ENCODE measurements at regions not wholly inside any gene's neighbourhood (a gene's known extent, or its start where the extent isn't known, plus 50 kb on each side); places are given as distances from the start of the nearest gene placed in this dataset.
A peak's percentile ranks its signal among the peaks of the same experiment; 100 is the strongest.

DNA sequence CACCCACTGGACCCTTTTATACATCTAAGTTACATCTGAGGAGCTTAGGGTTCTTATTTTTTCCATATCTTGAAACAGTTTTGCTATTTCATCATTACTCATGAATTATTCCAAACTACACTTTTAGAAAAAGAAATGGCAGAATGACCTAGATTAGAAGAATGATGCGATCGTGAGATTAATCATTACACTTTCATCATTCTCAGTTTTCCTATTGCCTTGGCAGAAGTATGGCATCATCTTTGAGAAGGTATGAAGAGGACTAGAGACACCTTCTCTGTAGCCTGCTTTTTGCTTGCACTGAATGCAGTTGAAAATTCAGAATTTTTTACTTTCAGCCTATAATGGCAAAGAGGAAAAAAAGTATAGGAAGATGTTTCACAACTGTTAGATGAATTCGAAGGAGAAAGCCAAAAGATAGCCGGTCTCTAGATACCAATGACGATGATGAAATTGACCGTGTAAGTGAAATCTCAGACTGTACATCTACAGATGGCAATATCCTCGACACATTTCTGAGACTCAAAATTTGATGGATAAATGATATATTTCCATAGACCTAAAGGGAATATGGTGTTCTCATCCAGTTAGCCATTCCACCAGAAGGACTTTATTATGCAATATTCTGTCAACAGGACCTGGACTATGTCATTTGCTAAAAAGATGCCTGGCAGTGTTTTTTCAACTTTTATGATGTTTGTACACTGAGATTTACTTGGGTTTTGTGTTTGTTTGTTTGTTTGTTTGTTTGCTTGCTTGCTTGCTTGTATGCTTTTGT, 191.8 kb downstream of the TOMM20 start:
- no peak for DNase-seq (ENCODE audit: low spot score)

DNA sequence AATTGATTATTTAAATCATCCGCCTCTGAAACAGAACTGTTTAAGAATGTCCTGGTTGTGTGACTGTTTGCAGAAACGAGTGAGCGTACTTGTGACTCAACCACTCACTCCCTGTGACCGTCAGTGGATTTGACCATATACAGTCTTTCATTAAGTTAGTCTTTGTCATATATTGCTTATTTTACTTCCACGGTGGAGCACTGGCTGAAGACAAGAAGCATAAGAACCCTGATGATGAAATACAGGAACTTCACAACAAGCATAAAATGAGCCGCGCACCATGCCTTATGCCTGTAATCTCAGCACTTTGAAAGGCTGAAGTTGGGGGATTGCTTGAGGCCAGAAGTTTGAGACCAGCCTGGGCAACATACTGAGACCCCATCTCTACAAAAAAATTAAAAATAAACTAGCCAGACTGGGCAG, 194.0 kb downstream of the TOMM20 start:
- DNase-seq (ENCODE audit: low spot score) = peak; percentile 64

DNA sequence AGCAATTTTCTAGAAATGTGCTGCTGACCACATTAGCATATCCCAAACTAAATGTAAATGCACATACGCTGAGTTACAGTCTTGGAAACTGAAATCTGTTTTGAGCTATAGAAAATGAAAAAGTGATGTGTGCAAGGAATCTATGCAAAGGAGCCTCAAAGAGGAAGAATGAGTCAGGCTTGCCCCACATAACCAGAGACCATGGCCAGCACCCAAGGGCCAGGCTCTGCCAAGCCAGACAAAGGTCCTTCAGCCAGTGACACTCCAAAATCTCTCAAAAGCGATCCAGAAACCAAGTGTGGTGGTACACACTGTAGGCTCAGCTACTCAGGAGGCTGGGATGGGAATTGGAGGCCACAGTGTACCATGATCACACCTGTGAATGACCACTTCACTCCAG, 195.2 kb downstream of the TOMM20 start:
- peak; percentile 68 for DNase-seq (ENCODE audit: low spot score)

DNA sequence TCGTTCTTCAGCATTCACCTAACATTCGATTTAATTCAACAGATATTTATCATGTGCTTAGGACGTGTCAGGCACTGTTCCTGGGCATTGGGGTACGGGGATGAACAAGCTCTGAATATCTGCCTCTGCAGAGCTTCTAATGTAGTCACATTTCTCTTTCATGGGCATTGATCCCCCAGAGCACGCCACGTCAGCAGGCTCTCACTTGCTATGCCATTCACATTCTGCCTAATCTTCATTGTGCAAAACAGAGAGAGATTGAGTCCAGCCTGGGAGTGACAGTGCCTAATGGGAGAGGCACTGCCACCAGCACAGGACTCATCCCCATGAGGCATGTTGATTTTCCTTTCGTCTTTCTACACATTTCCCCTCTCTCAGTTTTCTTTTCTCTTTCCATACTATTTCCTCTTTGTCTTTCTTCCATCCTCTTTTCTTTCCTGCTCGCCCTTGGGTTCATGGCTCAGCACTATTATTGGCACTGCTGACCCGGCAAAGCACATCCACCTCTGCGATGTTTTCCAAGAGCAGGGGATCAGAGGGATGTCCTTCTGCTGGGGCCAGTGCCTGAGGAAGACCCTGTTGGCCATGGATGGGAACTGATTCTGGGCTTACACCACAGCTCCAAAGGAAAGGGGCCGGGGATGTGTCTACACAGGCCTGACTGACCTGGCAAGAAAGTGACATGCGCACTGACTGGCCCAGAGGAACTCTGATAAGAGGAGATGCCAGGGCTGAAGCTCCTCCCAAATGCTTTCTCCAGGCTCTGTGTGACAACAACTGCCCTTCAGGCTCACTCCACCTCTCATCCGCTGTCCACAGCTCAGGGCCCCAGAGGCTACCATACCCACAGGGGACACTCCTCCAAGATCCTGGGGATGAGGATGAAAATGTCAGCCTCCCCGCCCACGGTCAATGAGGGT, 195.9 kb downstream of the TOMM20 start:
- peak; percentile 32 for DNase-seq (ENCODE audit: low spot score)

DNA sequence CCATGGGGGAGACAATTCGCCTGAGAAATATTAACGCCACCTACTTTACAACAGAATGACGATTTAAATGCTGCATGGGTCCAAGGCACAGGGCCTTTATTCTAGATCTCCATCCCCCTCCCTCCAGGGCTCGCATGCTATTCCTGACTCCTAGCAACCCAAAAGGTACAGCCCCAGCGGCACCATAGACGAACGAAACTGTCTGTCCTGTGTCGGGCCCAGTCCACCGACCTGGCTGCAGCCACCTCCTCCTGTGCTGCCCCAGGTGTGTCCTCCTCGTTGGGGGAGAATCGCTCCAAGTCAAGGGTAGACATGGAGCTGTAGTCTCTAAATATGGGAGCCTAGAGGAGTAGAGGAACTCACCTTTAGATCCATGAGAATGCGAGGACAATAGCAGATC, 196.5 kb downstream of the TOMM20 start:
- no peak for DNase-seq (ENCODE audit: low spot score)

DNA sequence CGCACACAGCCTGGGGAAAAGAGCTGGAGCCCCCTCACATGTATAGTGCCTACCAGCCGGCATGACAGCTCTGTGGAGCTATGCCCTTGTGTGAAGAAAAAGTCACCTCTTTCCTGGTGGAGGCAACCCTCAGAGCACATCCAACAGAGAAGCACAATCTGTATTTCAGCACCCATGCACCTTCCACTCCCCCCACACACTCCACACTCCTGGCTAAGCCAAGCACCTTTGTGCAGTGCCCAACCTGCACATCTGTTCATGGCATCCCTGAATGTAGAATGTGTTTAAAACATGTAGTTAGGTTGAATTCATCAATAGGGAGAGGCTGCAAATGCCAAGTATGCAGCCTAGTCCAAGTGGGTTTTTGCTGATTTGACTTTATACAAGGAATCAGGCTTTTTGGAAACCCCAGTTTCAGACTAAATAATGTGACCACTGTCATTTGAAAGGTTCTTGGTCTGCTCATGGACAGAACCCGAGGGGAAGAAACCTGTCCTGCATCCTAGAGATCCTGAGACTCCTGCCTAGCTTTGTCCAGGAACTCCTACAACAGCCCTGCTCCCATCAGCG, 197.1 kb downstream of the TOMM20 start:
- no peak for DNase-seq (ENCODE audit: low spot score)

DNA sequence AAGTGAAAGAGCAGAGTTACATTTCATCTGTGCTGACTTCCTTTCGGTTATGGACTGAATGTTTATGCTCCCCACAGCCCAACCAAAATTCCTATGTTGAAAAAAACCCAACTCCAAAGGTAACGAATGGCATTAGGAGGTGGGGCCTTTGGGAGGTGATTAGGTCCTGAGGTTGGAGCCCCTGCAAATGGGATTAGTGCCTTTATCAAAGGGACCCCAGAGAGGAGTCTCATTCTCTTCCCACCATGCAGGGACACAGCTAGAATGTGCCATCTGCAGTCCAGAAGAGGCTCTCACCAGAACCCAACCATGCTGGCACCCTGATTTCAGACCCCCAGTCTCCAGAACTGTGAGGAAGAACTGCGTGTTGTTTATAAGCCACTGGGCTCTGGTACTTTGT, 199.3 kb downstream of the TOMM20 start:
- DNase-seq (ENCODE audit: low spot score) = no peak

DNA sequence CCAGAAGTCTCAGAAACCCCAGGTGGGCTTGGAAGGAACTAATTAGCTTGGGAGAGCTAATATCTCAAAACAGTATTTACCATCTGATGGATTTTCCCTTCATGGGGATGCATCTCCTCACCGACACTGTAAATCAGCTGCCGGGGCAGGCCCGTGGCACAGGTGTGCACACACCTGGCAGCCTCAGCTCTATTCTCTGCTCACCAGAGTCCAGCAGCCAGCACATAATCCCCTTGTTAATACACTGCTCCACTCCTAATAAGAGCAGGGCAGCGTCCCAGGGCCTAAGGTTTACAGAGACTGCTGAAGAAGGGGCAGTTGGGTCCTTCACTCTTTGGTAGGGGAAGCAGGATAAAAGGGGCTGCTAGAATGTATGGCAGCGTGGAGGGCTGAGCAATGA, 200.0 kb downstream of the TOMM20 start:
- DNase-seq (ENCODE audit: low spot score) = no peak

DNA sequence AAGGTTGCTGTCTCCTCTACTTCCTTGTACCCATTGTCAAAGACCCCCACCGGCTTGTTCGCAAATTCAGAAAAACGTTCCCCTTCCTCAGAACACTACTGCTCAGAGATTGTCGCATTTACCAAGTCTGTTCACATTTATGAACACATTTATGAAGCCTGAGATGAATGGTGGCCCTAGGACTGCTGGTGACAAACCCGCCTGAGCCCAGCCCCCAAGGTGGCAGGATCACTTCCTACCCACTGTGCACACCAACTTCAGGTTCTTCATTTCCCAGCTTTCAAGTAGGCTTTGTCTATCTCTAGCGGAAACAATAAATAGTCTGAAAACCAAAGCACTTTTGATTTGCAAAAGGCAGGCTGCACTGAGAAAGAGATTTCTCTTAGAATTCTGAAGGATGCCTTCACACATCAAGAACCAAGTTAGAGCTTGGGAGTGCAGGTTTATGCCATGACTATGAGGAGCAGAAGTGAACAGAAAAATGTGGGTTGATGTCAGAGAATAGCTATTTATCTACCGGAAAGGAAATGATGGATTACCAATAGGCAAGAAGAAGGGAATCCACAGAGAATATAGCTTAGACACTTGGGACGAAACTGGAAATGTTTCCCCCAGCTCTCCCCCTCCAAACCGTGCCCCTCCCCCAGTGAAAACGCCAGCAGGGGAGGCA, 200.5 kb downstream of the TOMM20 start:
- DNase-seq (ENCODE audit: low spot score) = no peak

DNA sequence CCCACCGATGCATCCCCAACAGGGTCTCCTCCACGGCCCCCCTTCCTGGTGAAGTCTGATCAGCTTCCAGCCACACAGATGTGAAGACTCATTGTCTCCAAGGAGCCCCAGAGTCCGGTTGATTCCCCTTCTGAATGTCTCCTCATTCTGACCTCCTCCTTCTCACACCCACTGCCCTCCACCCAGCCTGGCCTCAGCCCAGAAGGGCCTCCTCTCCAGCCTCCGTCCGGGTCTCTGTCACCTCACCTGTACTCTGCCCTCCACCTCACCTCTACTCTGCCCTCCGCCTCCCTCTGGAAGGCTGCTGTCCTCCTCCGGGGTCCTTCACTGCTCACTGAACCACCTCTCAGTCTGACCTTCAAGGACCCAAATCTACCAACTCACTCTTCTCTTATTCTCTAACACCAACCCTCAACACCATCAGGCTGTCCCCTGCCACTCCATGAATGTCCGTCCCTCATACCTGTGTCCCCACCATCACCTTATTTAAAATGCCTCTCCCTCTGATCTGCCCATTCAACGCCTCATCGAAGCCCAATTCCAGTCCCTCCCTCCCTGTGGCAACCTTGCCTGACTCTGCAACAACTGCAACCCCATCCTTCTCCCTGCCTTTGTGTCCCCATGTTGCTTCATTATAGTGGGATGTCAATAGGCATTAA, 201.2 kb downstream of the TOMM20 start:
- no peak for DNase-seq (ENCODE audit: low spot score)

DNA sequence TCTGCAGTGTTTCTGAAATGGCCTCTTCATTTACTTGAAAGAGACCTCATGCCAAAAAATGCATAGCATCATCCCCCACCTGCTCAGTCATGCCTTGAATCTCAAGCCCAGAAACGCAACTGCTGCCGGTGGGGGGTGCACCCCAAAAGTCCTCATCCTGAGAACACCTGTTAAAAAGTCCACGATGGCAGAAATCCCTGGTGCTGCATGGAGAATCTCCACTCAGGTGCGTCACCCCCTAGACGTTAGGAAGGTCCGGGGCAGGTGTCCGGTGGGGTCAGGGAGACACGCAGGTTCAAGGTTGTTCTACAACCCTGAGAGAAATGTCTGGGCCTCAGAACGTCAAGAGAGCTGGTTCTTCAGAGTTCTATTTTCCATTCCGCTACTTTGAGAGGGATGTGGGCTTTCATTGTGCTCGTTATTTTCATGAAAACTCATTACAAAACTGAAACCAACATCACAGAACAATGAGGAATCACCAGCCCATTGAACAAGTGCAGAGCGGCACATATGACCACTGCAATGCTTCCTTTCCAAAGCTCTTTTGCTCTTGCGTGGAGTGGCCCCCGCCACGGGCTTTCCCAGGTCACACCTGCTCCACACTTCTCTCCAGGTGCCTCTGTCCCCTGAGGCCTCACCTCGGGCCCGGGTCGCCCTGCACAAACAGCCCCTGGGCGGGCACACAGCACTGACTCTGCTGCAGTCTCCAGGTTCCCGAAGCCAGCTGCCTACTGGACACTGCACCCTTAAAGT, 201.9 kb downstream of the TOMM20 start:
- DNase-seq (ENCODE audit: low spot score) = no peak

DNA sequence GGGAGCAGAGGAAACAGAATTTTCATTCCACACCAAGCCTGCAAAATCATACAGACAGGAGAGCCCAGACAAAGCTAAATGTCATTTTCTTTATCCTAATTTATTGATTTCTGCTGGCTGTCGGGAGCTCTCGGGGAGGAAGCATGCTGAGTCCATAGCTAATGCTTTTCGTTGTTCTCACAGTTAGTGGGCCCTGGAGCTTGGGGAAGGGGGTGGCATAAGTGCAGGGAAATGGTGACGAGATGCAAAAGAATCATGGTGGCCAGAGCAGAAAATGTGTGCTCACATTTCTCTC, 202.4 kb downstream of the TOMM20 start:
- no peak for DNase-seq (ENCODE audit: low spot score)

DNA sequence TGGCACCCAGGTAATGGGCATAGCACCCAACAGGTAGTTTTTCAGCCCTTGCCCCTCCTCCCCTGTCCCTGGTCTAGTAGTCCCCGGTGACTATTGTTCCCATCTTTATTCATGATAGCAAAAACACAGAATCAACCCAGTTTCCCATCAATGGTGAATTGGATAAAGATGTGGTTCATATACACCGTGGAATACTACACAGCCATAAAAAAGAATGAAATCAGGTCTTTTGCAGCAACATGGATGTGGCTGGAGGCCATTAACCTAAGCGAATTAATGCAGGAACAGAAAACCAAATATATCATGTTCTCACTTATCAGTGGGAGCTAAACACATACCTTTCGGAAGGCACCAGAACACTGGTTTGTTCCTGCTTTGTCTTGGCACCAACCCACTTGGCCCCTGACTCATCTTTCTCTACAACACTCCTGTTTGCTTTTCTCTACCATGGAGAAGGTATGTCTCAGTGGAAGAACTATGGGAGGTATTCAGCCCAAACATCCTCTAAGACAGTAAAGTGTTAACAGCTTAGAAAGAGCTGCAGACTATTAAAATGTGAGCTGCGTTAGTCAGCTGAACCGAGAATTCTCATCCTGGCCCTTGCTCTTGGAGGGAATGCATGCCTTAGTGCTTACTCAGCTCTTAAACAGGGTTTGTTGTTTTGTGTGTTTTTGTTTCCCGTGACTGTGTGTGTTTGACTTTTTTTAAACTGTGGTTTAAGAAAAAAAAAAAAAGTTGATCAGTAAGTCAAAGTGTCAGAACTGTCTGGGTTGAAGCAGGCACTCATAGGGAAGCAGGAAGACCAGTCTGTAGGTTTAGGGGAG, 203.0 kb downstream of the TOMM20 start:
- DNase-seq (ENCODE audit: low spot score) = peak; percentile 100

DNA sequence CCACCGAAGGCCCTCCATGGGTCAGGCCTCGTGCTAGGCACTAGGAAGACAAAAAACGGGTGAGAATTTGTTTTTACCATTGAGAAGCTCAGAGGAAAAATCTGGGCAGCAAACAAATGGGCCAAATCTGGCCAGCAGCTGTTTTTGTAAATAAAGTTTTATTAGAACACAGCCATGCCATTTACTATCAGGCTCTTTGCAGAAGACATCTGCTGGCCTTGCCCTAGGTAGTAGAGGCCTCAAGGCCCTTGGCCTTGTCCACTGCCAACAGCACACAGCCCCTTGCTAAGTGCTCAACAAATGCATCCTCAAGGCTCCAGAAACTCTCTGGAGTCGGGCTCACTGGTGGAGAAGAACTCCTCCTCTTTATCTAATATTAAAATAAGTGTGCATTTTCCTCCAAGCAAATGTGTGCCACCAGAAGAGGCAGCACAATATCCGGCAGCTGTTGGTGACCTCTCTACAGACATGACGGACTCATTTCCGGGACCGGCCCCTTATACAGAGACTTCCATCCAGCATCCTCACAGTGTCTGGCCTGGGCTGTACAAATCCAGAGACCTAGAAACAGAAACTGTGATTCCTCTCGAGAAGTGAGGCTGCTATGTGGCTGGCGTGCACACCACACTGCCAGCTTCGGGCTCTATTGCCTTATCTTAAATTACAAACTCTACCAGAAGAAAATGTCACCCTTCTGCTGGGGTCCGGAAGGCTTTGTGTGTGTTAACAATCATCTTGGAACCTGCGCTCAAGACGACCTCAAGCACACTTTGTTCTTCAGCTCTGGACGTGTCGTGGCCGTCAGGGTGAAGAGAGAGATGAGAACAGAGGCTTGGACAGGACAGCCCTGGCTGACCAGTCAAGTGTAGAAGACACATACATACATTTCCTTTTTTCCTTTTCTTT, 203.9 kb downstream of the TOMM20 start:
- DNase-seq (ENCODE audit: low spot score) = no peak

DNA sequence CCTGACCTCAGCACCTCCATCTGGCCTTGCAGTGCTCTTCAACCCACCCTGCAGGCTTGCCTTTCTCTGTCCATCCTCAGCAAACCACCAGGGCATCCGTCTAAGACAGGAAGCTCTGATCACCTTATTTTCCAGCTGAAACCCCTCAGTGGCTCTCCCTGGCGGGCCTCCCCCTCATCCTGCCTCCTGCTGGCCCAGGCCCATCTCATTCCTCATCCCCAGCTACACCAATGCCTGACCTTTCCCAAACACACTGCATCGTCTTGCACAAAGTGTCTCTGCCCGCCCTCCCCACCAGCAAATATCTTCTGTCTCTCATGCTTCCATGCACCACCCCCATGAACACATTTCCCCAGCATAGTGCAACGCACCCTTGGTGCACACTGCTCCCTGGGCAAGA, 205.0 kb downstream of the TOMM20 start:
- no peak for DNase-seq (ENCODE audit: low spot score)

DNA sequence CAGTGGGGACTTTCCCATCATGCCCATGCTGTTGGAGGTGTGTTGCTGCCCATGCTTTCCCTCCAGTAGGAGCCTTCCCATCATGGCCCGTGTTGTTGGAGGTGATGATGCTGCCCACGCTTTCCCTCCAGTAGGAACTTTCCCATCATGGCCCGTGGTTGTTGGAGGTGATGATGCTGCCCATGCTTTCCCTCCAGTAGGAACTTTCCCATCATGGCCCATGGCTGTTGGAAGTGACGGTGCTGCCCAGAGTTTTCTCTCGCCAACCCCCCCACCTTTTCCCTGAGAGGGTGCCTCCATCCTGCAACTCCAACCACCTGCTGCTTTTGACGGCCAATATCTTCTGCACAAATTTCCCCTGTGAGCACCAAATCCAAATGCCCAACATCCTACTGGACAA, 205.7 kb downstream of the TOMM20 start:
- DNase-seq (ENCODE audit: low spot score) = no peak

DNA sequence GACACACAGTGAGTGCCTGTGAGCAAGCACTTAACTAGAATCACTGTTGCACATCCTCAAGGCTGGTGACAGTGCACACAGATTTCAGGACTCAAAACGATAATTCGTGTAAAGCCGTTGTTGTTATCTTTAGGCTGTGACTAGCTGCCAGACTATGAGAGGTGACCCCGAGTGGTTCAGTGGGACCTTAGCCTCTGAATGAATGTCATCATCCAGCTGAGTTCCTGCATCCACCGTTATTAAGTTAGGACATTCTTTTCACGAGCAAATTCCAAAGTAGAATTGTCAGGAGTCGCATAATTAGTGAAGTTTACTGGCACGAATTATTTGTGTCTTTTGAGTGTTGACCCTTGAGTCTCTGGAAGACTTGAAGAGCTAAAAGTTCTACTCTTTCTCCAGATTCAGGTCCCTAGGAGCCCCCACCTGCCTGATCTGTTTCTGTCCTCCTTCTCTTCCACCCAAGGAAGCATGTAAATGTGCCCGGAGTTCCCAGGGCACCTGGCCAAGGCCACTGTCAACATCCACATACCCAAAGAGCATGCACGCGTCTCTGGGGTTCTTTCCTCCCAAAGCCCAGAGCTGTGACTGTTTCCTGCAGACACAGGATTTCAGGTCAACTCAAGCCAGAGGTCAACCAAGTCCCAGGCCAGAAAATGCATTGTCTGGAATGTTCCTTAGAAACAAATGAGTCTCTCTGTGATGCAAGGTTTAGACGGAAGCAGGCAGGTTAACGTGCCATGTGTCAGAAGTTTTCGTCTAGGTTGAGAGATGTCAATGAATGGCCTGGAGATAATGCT, 207.2 kb downstream of the TOMM20 start:
- DNase-seq (ENCODE audit: low spot score) = no peak

DNA sequence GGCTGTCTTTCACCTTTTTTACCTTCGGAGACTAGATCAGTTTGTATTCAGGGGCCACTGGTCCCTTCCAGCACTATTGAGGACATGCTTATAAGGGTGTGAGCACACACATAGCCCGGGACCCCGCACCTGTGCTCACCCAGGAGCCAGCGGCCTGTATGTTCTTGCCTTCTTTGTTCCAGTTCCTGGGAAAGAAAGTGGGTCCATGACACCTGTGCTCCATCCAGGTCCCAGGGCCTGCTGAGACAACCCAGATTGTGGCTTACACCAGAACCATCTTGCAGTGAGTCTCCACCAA, 207.8 kb downstream of the TOMM20 start:
- no peak for DNase-seq (ENCODE audit: low spot score)

Measured in A172 (cell line).